Psoas muscle (tissue), 7 donors: ENCODE measurements at regions not wholly inside any gene's neighbourhood (a gene's known extent, or its start where the extent isn't known, plus 50 kb on each side); places are given as distances from the start of the nearest gene placed in this dataset.
"Not testable (repeated sequence)": the region's sequence is repeated elsewhere in the genome, so short reads cannot be mapped to it uniquely, and the experiment has no call there.

Source experiments
- ATAC-seq, 4 donors: fragments of 200-7000 bp; cut with Tn5 transposase; one replicate each; pipeline ENCODE4 v1.9.1; 2020; ENCODE audit warnings: moderate library complexity in 3 of 4, mild to moderate bottlenecking in 2 of 4
- DNase-seq, 2 donors: peaks; one replicate each; pipeline ENCODE4 v3.0.0-alpha.2; 2020
- H3K27ac ChIP-seq: fragments of 200-600 bp; one replicate; pipeline ENCODE4 v1.8.0; 2022
- H3K27me3 ChIP-seq, 3 donors: fragments of 200-600 bp in 1 of 3; one replicate each; pipeline versions ENCODE4 v1.6.1 to v1.8.0; 2013 to 2022; ENCODE audit warnings: low read length in 2 of 3, mild to moderate bottlenecking in 2 of 3, moderate library complexity in 1 of 3; ENCODE audit not compliant: insufficient read depth in 3 of 3
- H3K36me3 ChIP-seq, 2 donors: fragments of 200-600 bp in 1 of 2; one replicate each; pipeline versions ENCODE4 v1.6.1 to v1.8.0; 2013 to 2022; ENCODE audit warnings: low read depth in 1 of 2, mild to moderate bottlenecking in 1 of 2, moderate library complexity in 1 of 2; ENCODE audit not compliant: insufficient read depth in 1 of 2
- H3K4me1 ChIP-seq: fragments of 200-600 bp; one replicate; pipeline ENCODE4 v1.8.0; 2022
- H3K4me3 ChIP-seq: fragments of 200-600 bp; one replicate; pipeline ENCODE4 v1.8.0; 2022; ENCODE audit warnings: mild to moderate bottlenecking
- H3K9me3 ChIP-seq: fragments of 200-600 bp; one replicate; pipeline ENCODE4 v1.8.0; 2022
- CTCF ChIP-seq: fragments of 200-600 bp; IDR thresholded peaks from one replicate; pipeline ENCODE4 v1.8.0; 2022; ENCODE audit warnings: antibody characterized with exemption
- WGBS, 3 donors: extraction: QIAGEN DNeasy Blood & Tissue Kit; methylation state at CpG; one replicate each; pipeline versions ENCODE4 v1.1.6 to v1.1.7; 2013; 5-methylcytosine and 5-hydroxymethylcytosine counted together
- intact Hi-C, 2 donors: fragments of 100-400 bp; cut with DNase I; formaldehyde crosslinking; loops; one replicate each; pipeline versions ENCODE4 v1.11.0 to v1.14.2; 2022
- donor health status: healthy with polysubstance abuse.
- donor health status: DM: no; HTN: no; CAD: no; lungs with moderate emphysema.
- donor health status: Bipolar disorder and iron deficiency.
- donor health status: healthy.
- donor health status: DM: yes; HTN: yes; CAD: no.
- donor health status: DM: no; HTN: no; CAD: no.
- donor health status: DM: yes; HTN: yes; CAD: no.

GRCh38 chr11:127789927-127790326 lies 789.4 kb upstream of the KIRREL3 start:
- Histone ChIP-seq H3K27me3 (peaks cover 0 to 2% (median 0%) of the 10 kb centered on the region in 3 donors), H3K27ac (no peak overlapping the region), H3K36me3 (no peaks in the 10 kb centered on the region), H3K4me1 (no peaks in the 10 kb centered on the region), H3K9me3 (no peaks in the 10 kb centered on the region), H3K4me3 (no peak overlapping the region)
- TF ChIP-seq CTCF = peak; percentile 17
- ATAC-seq = no peak
- 56 to 59% (median 57%) methylated on average over 7 of the region's 7 CpGs for WGBS, 3 donors
- DNase-seq = no peak
- intact Hi-C loops = no loop called here

DNA sequence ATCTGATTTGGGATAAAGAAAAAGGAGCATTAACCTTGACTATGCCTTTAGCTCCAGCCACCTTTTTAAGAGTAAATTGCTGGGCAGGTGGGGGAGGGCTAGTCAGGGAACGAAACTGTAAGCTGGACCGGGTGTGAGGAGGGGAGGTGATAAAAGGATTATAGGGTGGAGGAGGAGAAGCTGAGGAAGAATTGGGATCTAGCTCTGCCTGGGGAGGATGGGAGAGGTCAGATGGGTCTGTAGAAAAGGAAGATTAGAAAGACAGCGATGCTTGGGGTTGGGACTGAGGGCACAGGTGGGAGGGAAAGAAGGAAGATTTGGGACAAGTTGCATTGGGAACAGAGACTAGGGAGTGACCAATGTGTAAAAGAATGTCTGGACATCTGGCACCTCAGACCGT lies 772.4 kb upstream of the KIRREL3 start:
- H3K27ac ChIP-seq, H3K4me1 ChIP-seq, H3K9me3 ChIP-seq, H3K36me3 ChIP-seq, DNase-seq, H3K4me3 ChIP-seq, intact Hi-C loops, ATAC-seq, H3K27me3 ChIP-seq: not testable (repeated sequence)
- WGBS, 3 donors = 58 to 68% (median 61%) methylated on average over 4 of the region's 4 CpGs

DNA sequence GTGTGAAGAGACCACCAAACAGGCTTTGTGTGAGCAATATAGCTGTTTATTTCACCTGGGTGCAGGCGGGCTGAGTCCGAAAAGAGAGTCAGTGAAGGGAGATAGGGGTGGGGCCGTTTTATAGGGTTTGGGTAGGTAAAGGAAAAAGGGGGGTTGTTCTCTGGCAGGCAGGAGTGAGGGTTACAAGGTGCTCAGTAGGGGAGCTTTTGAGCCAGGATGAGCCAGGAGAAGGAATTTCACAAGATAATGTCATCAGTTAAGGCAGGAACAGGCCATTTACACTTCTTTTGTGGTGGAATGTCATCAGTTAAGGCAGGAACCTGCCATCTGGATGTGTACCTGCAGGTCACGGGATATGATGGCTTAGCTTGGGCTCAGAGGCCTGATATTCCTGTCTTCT lies 768.4 kb upstream of the KIRREL3 start:
- DNase-seq, H3K27ac ChIP-seq, H3K4me1 ChIP-seq, intact Hi-C loops, H3K9me3 ChIP-seq, H3K27me3 ChIP-seq, H3K36me3 ChIP-seq, ATAC-seq, H3K4me3 ChIP-seq: not testable (repeated sequence)
- 49 to 68% (median 59%) methylated on average over 3 to 4 of the region's 4 CpGs for WGBS, 3 donors

- no peak for TF ChIP-seq CTCF
- Histone ChIP-seq H3K36me3 (no peaks in the 10 kb centered on the region), H3K4me3 (no peak overlapping the region), H3K9me3 (no peaks in the 10 kb centered on the region), H3K27ac (no peak overlapping the region), H3K4me1 (no peaks in the 10 kb centered on the region), H3K27me3 (no peaks in the 10 kb centered on the region)
- no peak for DNase-seq
- ATAC-seq = no peak
- intact Hi-C loops = no loop called here
Measured at GRCh38 chr11:127766734-127767133, 766.2 kb upstream of the KIRREL3 start.

DNA sequence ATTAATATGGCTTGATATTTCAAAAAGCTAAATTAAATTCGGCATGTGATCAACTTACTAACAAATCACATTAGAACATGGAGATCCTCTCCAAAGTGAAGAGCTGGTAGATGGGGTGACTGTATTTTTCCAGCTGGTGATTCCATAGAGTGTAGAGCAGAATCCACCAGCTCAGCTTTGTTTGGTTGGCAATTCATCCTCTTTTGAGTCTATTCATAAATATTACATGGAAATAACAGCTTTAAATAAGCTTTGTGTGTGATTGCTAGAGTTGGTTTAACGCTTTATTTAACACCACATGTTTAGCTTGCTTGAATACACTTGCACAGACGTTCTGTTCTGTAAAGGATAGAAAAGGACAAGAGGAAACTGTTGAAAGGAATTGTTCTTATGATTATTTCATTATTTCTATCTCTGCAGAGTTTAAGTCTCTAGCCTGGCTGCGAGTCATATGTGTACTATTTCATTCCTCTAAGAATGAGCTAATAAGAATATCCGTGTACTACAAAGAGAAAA lies 738.3 kb upstream of the KIRREL3 start:
- intact Hi-C loops = loop anchor here in 1 of 2 donors (5.0 kb wide), 1 partner anchor 848 kb away; the partner anchor contains the start of gene ETS1
- WGBS, 3 donors = 76 to 79% (median 78%) methylated on average over 5 of the region's 5 CpGs
- no peaks in the 10 kb centered on the region for H3K27me3 ChIP-seq

More for the DNA sequence above, 738.3 kb upstream of the KIRREL3 start:
- Histone ChIP-seq H3K4me1 (no peaks in the 10 kb centered on the region), H3K4me3 (no peak overlapping the region), H3K9me3 (no peaks in the 10 kb centered on the region), H3K27ac (no peak overlapping the region), H3K36me3 (no peaks in the 10 kb centered on the region)
- no peak for TF ChIP-seq CTCF
- no peak for DNase-seq
- no peak for ATAC-seq
